ENCODE measurements at regions not wholly inside any gene's neighbourhood (a gene's known extent, or its start where the extent isn't known, plus 50 kb on each side); places are given as distances from the start of the nearest gene placed in this dataset.
A peak's percentile ranks its signal among the peaks of the same experiment; 100 is the strongest.

- Histone ChIP-seq H4K91ac (replicated peaks; ENCODE audit: insufficient read length, low read length) (no peak overlapping the region), H3K36me3 (ENCODE audit: control insufficient read depth in 2 of 4, insufficient read depth in 4 of 4, low read length in 3 of 4) (no peaks in the 10 kb centered on the region), H3K4ac (replicated peaks; ENCODE audit: insufficient read length, low read depth, low read length) (no peak overlapping the region), H2BK20ac (ENCODE audit: low read length) (peak overlapping the region; percentile 24; the same call in 1 of the 2 replicates), H2BK12ac (ENCODE audit: low read depth, low read length) (peak overlapping the region; percentile 21), H3K79me2 (ENCODE audit: control insufficient read depth in 1 of 2, insufficient read depth in 2 of 2, low read length in 2 of 2) (no peaks in the 10 kb centered on the region), H2BK5ac (ENCODE audit: low read depth, low read length) (peak overlapping the region; percentile 12; the same call in 1 of the 2 replicates), H3K27me3 (replicated peaks in 1 of 4; ENCODE audit: control insufficient read depth in 3 of 4, extremely low read depth in 1 of 4, insufficient read depth in 3 of 4, low read length in 3 of 4) (no peaks in the 10 kb centered on the region), H3K4me2 (ENCODE audit: insufficient read depth in 1 of 2, low read depth in 2 of 2, low read length in 2 of 2) (peak overlapping the region; percentile 20 to 29), H3K4me3 (ENCODE audit: extremely low read depth in 1 of 4, insufficient read depth in 2 of 4, low read depth in 3 of 4, low read length in 4 of 4) (no peak overlapping the region), H3K56ac (replicated peaks; ENCODE audit: insufficient read length, low read depth, low read length) (no peak overlapping the region), H2AFZ (ENCODE audit: low read length) (peak overlapping the region; percentile 58; the same call in 1 of the 2 replicates), H4K5ac (ENCODE audit: insufficient read length, low read depth, low read length) (no peak overlapping the region), H3K27ac (ENCODE audit: low read depth, low read length) (no peak overlapping the region), H3K79me1 (ENCODE audit: low read depth, low read length) (no peaks in the 10 kb centered on the region), H3K9ac (replicated peaks in 1 of 4; ENCODE audit: extremely low read depth in 1 of 4, low read depth in 3 of 4, low read length in 3 of 4) (no peak overlapping the region), H2BK15ac (ENCODE audit: low read length) (no peak overlapping the region), H3K9me3 (ENCODE audit: insufficient read depth in 2 of 2, low read depth in 1 of 2, low read length in 1 of 2) (0 out of 4 replicates have a peak, but pooled peaks cover 0 to 3% of the 10 kb centered on the region in 2 experiments), H3K18ac (ENCODE audit: extremely low read depth, low read length) (no peak overlapping the region), H3K4me1 (replicated peaks in 1 of 4; ENCODE audit: control insufficient read depth in 3 of 4, insufficient read depth in 4 of 4, low read length in 3 of 4) (peaks cover 4 to 24% (median 18%) of the 10 kb centered on the region in 4 experiments), H4K20me1 (replicated peaks in 1 of 2; ENCODE audit: control insufficient read depth in 1 of 2, insufficient read depth in 2 of 2, low read length in 2 of 2) (no peaks in the 10 kb centered on the region), H2BK120ac (replicated peaks; ENCODE audit: low read depth, low read length) (no peak overlapping the region), H4K8ac (ENCODE audit: extremely low read depth, insufficient read depth, low read length) (no peak overlapping the region), H3K23me2 (ENCODE audit: low read depth, low read length) (no peaks in the 10 kb centered on the region; the same call in 1 of the 2 replicates), H3K14ac (ENCODE audit: insufficient read length) (no peak overlapping the region), H3K23ac (ENCODE audit: insufficient read length) (no peak overlapping the region), H2AK5ac (ENCODE audit: low read depth, low read length) (no peak overlapping the region)
- DNase-seq (ENCODE audit: low read depth in 1 of 2, low spot score in 2 of 2) = no peak
- no peak for FAIRE-seq
- ChIA-PET CTCF (ENCODE audit: partially characterized antibody) (interaction anchor here (0.6 to 4.7 kb wide), 6 partner anchors 12 to 1762 kb away, joined by 3 to 29 read pairs (median 4); partner anchors contain the start of gene VAV3), POLR2A (ENCODE audit: partially characterized antibody) (interaction anchor here (1.2 kb wide), 1 partner anchor 25 kb away, joined by 3 read pairs; no protein-coding TSS in a partner anchor)
- 64% methylated on average over 5 of the region's 5 CpGs; no CpG with 5 or more reads in 1 of the 2 experiments for WGBS, 2 experiments (ENCODE audit: extremely low coverage in 1 of 2, insufficient coverage in 1 of 2, insufficient read length in 1 of 2, insufficient replicate concordance in 2 of 2, low coverage in 1 of 2, low lambda C conversion rate in 2 of 2, missing lambda C conversion rate in 1 of 2)
- no peak for TF ChIP-seq SP4 (IDR thresholded peaks at IDR 0.05; ENCODE audit: low read length)
- no peak for TF ChIP-seq JUN (IDR thresholded peaks at IDR 0.05; ENCODE audit: low read depth, low read length)
- TF ChIP-seq RBBP5 (IDR thresholded peaks at IDR 0.05; ENCODE audit: borderline replicate concordance, low read depth, low read length) = no peak
- TF ChIP-seq RXRA (IDR thresholded peaks at IDR 0.05; ENCODE audit: insufficient read depth, low read depth, low read length) = no peak
- no peak for TF ChIP-seq TEAD4 (IDR thresholded peaks at IDR 0.05; ENCODE audit: low read depth, low read length)
- TF ChIP-seq GTF2F1 (IDR thresholded peaks at IDR 0.05; ENCODE audit: borderline replicate concordance, low read depth, low read length) = no peak
- no peak for TF ChIP-seq TCF12 (IDR thresholded peaks at IDR 0.05; ENCODE audit: low read depth, low read length)
- TF ChIP-seq POU5F1 (IDR thresholded peaks at IDR 0.05; ENCODE audit: low read depth, low read length) = no peak
- TF ChIP-seq MAFK (IDR thresholded peaks at IDR 0.05; ENCODE audit: low read depth, low read length) = no peak
- no peak for TF ChIP-seq EZH2 (IDR thresholded peaks at IDR 0.05; ENCODE audit: low read depth, low read length, severe bottlenecking)
- no peak for TF ChIP-seq ASH2L (IDR thresholded peaks at IDR 0.05; ENCODE audit: low read length)
Measured at GRCh38 chr1:108050911-108051629, 86.1 kb upstream of the VAV3 start.
